Hippocampal formation (tissue), 2 donors: ENCODE measurements at regions not wholly inside any gene's neighbourhood (a gene's known extent, or its start where the extent isn't known, plus 50 kb on each side); places are given as distances from the start of the nearest gene placed in this dataset.

ENCODE experiments used
- DNase-seq, 2 donors: peaks; one replicate each; lab custom pipeline; 2025; lab: John Stamatoyannopoulos, UW

- no peak for DNase-seq
Observed at GRCh38 chr6:81694855-81695254, 57.6 kb downstream of the TENT5A start.

- DNase-seq, result no peak
Observed at GRCh38 chr6:81694207-81694606, 58.3 kb downstream of the TENT5A start.

GRCh38 chr6:81693266-81693665 is 59.2 kb downstream of the TENT5A start:
- DNase-seq, result no peak

GRCh38 chr6:81690073-81690472 is 62.4 kb downstream of the TENT5A start:
- no peak for DNase-seq

- DNase-seq, result no peak
Observed at GRCh38 chr6:81689580-81689979, 62.9 kb downstream of the TENT5A start.

GRCh38 chr6:81683912-81684311 is 68.6 kb downstream of the TENT5A start:
- DNase-seq, result no peak

- no peak for DNase-seq
Observed at GRCh38 chr6:81682858-81683620, 69.4 kb downstream of the TENT5A start.

- no peak for DNase-seq
Observed at GRCh38 chr6:81682235-81682795, 70.2 kb downstream of the TENT5A start.

- no peak for DNase-seq
Observed at GRCh38 chr6:81669445-81669844, 83.0 kb downstream of the TENT5A start.

- DNase-seq, result no peak
Observed at GRCh38 chr6:81668615-81669047, 83.8 kb downstream of the TENT5A start.

- DNase-seq, result no peak
Observed at GRCh38 chr6:81666481-81666880, 86.0 kb downstream of the TENT5A start.

GRCh38 chr6:81656231-81656630 is 96.2 kb downstream of the TENT5A start:
- no peak for DNase-seq

- no peak for DNase-seq
Observed at GRCh38 chr6:81655696-81656095, 96.8 kb downstream of the TENT5A start.

- no peak for DNase-seq
Observed at GRCh38 chr6:81648502-81648901, 104.0 kb downstream of the TENT5A start.

- no peak for DNase-seq
Observed at GRCh38 chr6:81643156-81643555, 109.3 kb downstream of the TENT5A start.

GRCh38 chr6:81640891-81641290 is 111.6 kb downstream of the TENT5A start:
- DNase-seq, result no peak

GRCh38 chr6:81640126-81640525 is 112.4 kb downstream of the TENT5A start:
- DNase-seq, result no peak

- DNase-seq, result no peak
Observed at GRCh38 chr6:81638366-81638765, 114.1 kb downstream of the TENT5A start.

- DNase-seq, result no peak
Observed at GRCh38 chr6:81636930-81637568, 115.4 kb downstream of the TENT5A start.

- DNase-seq, result no peak
Observed at GRCh38 chr6:81634155-81634880, 118.2 kb downstream of the TENT5A start.

GRCh38 chr6:81633391-81633790 is 119.1 kb downstream of the TENT5A start:
- no peak for DNase-seq

GRCh38 chr6:81630719-81631118 is 121.8 kb downstream of the TENT5A start:
- no peak for DNase-seq

GRCh38 chr6:81625216-81625615 is 127.3 kb downstream of the TENT5A start:
- DNase-seq, result no peak
